ENCODE measurements at regions not wholly inside any gene's neighbourhood (a gene's known extent, or its start where the extent isn't known, plus 50 kb on each side); places are given as distances from the start of the nearest gene placed in this dataset.
"Not testable (repeated sequence)": the region's sequence is repeated elsewhere in the genome, so short reads cannot be mapped to it uniquely, and the experiment has no call there.

DNA sequence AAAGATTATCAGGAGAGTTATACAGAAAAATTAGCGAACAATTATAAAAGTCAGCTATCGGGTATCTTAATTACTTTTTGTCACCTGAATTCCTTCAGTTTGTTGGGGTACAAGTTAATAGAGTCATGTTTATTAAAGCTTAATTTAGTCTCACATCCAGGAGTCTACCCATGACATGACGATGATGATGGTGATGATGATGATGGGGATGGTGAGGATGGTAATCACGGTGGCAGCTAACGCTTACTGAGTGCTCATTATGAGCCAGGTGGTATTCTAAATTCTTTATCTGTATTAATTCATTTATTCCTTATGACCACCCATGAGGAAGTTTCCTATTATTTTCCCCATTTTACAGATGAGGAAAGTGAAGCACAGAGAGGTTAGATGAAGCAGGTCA, 208.6 kb upstream of the KIF2A start:
- H3K4me3 ChIP-seq (ENCODE audit: low read length) = no peak overlapping the region
- H3K4me1 ChIP-seq (ENCODE audit: control insufficient read depth, insufficient read depth, low read length) = no peaks in the 10 kb centered on the region
- H3K36me3 ChIP-seq (ENCODE audit: control insufficient read depth, insufficient read depth, low read length) = no peaks in the 10 kb centered on the region
- no peak overlapping the region for H3K9ac ChIP-seq (ENCODE audit: low read length)
- H3K9me3 ChIP-seq (ENCODE audit: control insufficient read depth, low read length) = no peaks in the 10 kb centered on the region
- H3K27me3 ChIP-seq (ENCODE audit: control insufficient read depth, insufficient read depth, low read length) = no peaks in the 10 kb centered on the region

DNA sequence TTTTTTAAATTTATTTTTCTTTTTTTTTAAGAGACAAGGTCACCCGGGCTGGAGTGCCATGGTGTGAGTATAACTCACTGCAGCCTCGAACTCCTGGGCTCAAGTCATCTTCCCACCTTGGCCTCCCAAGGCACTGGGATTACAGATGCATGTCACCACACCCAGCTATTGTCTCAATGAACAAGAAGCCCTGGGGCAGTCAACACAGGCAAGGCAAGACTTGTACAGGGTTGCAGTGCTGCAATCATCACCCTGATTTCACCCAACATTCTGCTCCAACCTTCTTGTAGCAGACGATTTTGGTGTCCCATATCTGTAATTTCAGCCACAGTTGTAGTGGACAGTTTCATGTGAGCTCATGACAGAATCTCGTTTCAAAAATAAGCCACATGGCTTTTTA, 205.8 kb upstream of the KIF2A start:
- H3K4me1 ChIP-seq (ENCODE audit: control insufficient read depth, insufficient read depth, low read length) = no peaks in the 10 kb centered on the region
- no peak overlapping the region for H3K9ac ChIP-seq (ENCODE audit: low read length)
- no peaks in the 10 kb centered on the region for H3K36me3 ChIP-seq (ENCODE audit: control insufficient read depth, insufficient read depth, low read length)
- no peaks in the 10 kb centered on the region for H3K9me3 ChIP-seq (ENCODE audit: control insufficient read depth, low read length)
- H3K4me3 ChIP-seq (ENCODE audit: low read length) = no peak overlapping the region
- no peaks in the 10 kb centered on the region for H3K27me3 ChIP-seq (ENCODE audit: control insufficient read depth, insufficient read depth, low read length)

DNA sequence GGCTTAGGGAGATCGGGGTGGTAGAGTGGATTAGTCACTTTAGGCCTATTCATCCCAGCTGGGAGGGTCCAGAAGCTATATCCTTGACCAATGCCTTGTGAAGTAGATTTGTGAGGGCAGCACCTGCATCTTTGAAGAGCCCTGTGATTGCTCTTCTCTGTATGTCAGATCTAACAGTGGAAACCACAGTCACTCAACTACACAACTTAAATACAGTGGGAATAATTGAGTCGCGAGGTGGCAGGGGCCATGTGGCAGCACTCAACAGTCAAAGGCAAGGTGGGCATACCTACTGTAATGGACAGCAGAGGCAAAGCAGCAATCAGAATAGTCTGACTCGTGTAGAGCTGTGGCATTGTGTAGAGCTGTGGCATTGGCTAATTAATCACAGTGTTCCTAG, 202.1 kb upstream of the KIF2A start:
- not testable (repeated sequence) for H3K9me3 ChIP-seq (ENCODE audit: control insufficient read depth, low read length); H3K36me3 ChIP-seq (ENCODE audit: control insufficient read depth, insufficient read depth, low read length); H3K4me3 ChIP-seq (ENCODE audit: low read length); H3K9ac ChIP-seq (ENCODE audit: low read length); H3K4me1 ChIP-seq (ENCODE audit: control insufficient read depth, insufficient read depth, low read length); H3K27me3 ChIP-seq (ENCODE audit: control insufficient read depth, insufficient read depth, low read length)

DNA sequence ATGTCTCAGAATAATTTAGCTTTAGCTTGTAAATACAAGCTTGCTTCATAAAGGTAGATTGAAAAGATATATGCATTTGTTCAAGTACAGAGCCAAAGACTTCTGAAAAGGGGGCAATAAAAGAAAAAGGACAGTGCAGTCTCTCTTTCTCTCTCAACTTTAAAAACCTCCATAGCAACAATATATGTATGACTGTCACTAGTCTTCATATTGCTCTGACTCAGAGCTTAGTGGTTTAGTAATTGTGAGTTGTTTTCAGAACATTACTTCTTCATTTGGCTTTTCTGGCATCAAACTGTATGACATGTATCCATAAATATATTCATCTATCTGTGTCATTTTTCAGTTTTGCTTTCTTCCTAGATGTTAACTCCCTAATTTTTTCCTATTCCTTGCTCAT, 194.6 kb upstream of the KIF2A start:
- H3K4me3 ChIP-seq (ENCODE audit: low read length) = no peak overlapping the region
- no peak overlapping the region for H3K9ac ChIP-seq (ENCODE audit: low read length)
- no peaks in the 10 kb centered on the region for H3K9me3 ChIP-seq (ENCODE audit: control insufficient read depth, low read length)
- no peaks in the 10 kb centered on the region for H3K27me3 ChIP-seq (ENCODE audit: control insufficient read depth, insufficient read depth, low read length)
- H3K4me1 ChIP-seq (ENCODE audit: control insufficient read depth, insufficient read depth, low read length) = no peaks in the 10 kb centered on the region
- no peaks in the 10 kb centered on the region for H3K36me3 ChIP-seq (ENCODE audit: control insufficient read depth, insufficient read depth, low read length)

DNA sequence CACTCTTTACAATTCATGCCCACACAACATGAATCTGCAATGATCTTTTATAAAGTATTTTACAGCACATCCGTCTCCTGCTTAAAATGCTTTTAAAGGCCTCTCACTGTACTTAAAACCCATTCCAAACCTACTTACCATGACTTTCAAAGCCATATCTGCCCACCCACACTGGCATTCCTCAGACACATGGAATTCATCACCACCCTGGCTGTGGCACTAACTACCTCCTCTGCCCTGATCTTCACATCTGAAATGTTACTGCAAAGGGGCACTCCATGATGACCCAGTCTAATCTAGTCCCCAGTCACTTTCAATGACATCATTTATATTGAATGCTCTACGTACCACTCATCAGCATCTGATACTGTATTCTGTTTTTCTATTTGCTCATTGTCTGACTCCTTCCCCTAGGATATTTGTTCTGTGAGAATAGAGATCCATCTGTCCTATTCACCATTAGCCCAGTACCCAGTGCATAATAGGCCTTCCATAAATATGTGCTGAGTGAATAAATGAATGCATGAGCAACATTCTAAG, 193.2 kb upstream of the KIF2A start:
- no peaks in the 10 kb centered on the region for H3K36me3 ChIP-seq (ENCODE audit: control insufficient read depth, insufficient read depth, low read length)
- no peak overlapping the region for H3K4me3 ChIP-seq (ENCODE audit: low read length)
- H3K9ac ChIP-seq (ENCODE audit: low read length) = no peak overlapping the region
- H3K27me3 ChIP-seq (ENCODE audit: control insufficient read depth, insufficient read depth, low read length) = no peaks in the 10 kb centered on the region
- H3K4me1 ChIP-seq (ENCODE audit: control insufficient read depth, insufficient read depth, low read length) = no peaks in the 10 kb centered on the region
- H3K9me3 ChIP-seq (ENCODE audit: control insufficient read depth, low read length) = no peaks in the 10 kb centered on the region

DNA sequence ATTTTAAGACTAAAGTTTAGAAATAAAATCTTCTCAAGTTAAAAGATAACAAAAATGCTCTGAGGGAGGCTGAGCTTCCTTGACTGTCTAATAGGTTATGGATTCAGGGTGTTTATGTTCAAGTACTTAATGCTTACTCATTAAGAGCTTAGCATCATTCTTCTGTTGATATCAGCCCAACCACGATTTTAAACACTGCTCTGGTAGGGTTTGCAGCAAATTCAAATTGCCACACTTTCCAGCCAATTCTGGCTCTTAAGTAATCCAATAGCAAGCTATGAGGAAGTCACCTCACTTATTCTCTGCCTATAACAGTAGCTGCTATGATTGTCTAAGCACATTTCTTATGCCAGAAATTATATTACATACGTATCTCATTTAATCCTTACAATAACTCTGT, 191.0 kb upstream of the KIF2A start:
- Histone ChIP-seq H3K9ac (ENCODE audit: low read length) (no peak overlapping the region), H3K4me3 (ENCODE audit: low read length) (no peak overlapping the region), H3K4me1 (ENCODE audit: control insufficient read depth, insufficient read depth, low read length) (no peaks in the 10 kb centered on the region), H3K27me3 (ENCODE audit: control insufficient read depth, insufficient read depth, low read length) (no peaks in the 10 kb centered on the region), H3K9me3 (ENCODE audit: control insufficient read depth, low read length) (no peaks in the 10 kb centered on the region), H3K36me3 (ENCODE audit: control insufficient read depth, insufficient read depth, low read length) (no peaks in the 10 kb centered on the region)

DNA sequence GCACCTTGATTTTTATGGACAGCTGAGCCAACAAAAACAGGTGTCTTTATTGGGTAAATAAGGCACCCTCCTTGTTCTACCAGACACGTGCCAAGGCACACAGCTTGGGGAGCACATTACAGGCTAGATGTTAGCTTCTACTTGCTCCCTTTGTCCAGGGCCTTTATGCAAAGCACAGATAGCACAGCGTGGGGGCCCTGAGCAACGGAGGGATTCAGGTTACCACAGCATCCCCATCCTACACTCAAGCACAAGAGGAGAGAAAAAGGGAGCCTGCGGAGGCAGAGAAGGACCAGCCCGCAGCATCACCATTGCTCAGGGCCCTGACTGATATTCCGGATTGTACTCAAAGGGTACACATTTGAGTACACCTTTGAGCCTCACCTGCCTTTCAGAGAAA, 181.7 kb upstream of the KIF2A start:
- Histone ChIP-seq H3K9ac (ENCODE audit: low read length) (no peak overlapping the region), H3K9me3 (ENCODE audit: control insufficient read depth, low read length) (no peaks in the 10 kb centered on the region), H3K36me3 (ENCODE audit: control insufficient read depth, insufficient read depth, low read length) (no peaks in the 10 kb centered on the region), H3K4me1 (ENCODE audit: control insufficient read depth, insufficient read depth, low read length) (no peaks in the 10 kb centered on the region), H3K4me3 (ENCODE audit: low read length) (no peak overlapping the region), H3K27me3 (ENCODE audit: control insufficient read depth, insufficient read depth, low read length) (no peaks in the 10 kb centered on the region)

DNA sequence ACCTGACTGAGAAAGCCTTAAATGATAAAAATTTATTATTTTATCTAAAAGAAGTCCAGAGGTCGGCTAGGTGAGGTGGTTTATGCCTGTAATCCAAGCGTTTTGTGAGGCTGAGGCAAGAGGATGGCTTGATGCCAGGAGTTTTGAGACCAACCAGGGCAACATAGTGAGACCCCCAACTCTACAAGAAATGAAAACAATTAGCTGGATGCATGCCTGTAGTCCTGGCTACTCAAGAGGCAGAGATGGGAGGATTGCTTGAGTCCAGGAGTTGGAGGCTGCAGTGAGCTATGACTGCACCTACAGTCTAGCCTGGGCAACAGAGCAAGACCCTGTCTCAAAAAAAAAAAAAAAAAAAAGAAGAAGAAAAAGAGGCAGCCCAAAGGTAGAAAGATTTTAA, 179.9 kb upstream of the KIF2A start:
- Histone ChIP-seq H3K4me3 (ENCODE audit: low read length) (no peak overlapping the region), H3K9me3 (ENCODE audit: control insufficient read depth, low read length) (no peaks in the 10 kb centered on the region), H3K4me1 (ENCODE audit: control insufficient read depth, insufficient read depth, low read length) (no peaks in the 10 kb centered on the region), H3K27me3 (ENCODE audit: control insufficient read depth, insufficient read depth, low read length) (no peaks in the 10 kb centered on the region), H3K36me3 (ENCODE audit: control insufficient read depth, insufficient read depth, low read length) (no peaks in the 10 kb centered on the region), H3K9ac (ENCODE audit: low read length) (no peak overlapping the region)

DNA sequence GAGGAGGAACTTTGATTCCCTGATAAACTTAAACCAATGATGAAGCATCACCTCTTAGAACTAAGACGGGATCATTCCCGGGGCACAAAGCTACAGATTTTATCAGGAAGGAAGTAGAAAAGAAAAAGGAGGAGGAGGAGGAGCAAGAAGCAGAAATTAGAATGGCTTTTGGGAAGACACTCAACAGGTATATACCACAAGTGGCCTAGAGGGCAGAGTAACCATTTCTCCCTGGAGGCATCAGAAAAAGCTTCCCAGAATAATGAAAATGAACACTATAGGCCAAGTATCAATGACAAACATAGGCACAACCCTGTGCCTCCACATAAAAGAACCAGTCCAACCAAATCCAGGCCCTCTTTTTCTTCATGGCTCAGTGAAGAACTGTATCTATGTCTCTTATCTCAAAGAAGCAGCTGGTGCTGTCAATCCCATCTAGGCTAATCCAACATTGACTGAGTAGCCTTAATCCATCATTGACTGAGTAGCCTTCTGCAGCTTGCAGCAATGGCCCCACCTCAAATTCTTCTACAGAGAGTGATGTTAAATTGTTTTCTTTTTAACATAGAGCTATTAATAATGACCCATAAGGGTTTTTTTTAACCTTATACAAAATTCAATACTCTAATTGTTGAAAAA, 178.8 kb upstream of the KIF2A start:
- Histone ChIP-seq H3K27me3 (ENCODE audit: control insufficient read depth, insufficient read depth, low read length) (no peaks in the 10 kb centered on the region), H3K4me1 (ENCODE audit: control insufficient read depth, insufficient read depth, low read length) (no peaks in the 10 kb centered on the region), H3K36me3 (ENCODE audit: control insufficient read depth, insufficient read depth, low read length) (no peaks in the 10 kb centered on the region), H3K9ac (ENCODE audit: low read length) (no peak overlapping the region), H3K4me3 (ENCODE audit: low read length) (no peak overlapping the region), H3K9me3 (ENCODE audit: control insufficient read depth, low read length) (no peaks in the 10 kb centered on the region)

DNA sequence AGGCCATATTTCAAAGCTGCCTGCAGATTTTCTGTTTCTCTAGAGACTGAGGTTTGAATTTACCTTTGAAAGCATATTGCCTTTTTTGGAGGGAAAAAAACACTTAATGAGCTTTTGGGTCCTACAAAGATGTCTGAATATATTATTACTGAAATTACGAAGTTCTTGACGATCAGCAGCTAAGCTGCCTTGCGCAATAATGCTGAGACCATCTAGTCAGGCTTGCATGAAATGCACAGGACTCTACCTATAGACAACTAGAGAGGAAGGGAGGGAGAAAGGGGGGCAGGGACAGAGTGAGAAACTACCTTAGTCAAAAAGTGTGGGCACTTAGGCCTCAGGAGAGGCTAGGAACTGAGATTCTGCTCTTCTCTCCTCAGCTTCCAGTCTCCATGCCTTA, 175.9 kb upstream of the KIF2A start:
- no peaks in the 10 kb centered on the region for H3K4me1 ChIP-seq (ENCODE audit: control insufficient read depth, insufficient read depth, low read length)
- H3K27me3 ChIP-seq (ENCODE audit: control insufficient read depth, insufficient read depth, low read length) = no peaks in the 10 kb centered on the region
- no peak overlapping the region for H3K9ac ChIP-seq (ENCODE audit: low read length)
- H3K4me3 ChIP-seq (ENCODE audit: low read length) = no peak overlapping the region
- no peaks in the 10 kb centered on the region for H3K9me3 ChIP-seq (ENCODE audit: control insufficient read depth, low read length)
- H3K36me3 ChIP-seq (ENCODE audit: control insufficient read depth, insufficient read depth, low read length) = no peaks in the 10 kb centered on the region

DNA sequence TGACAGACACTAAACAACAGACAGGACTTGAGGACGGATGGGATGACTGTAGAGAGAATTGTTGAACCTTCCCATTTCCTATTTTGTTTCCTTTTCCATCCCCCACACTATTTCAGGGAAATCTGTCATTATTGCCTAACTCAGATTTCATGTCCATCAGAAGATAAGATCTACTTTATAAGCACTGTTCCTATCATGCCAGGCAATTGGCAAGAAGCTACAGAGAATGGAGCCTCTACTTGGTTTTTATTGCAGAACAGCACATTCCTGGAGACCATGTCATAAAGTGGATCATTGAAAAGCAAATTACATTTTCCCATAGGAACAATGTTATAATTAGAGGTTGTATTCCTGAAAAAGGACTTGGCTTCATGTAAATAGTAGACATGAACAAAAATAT, 173.7 kb upstream of the KIF2A start:
- Histone ChIP-seq H3K4me1 (ENCODE audit: control insufficient read depth, insufficient read depth, low read length) (no peaks in the 10 kb centered on the region), H3K27me3 (ENCODE audit: control insufficient read depth, insufficient read depth, low read length) (no peaks in the 10 kb centered on the region), H3K36me3 (ENCODE audit: control insufficient read depth, insufficient read depth, low read length) (no peaks in the 10 kb centered on the region), H3K9me3 (ENCODE audit: control insufficient read depth, low read length) (no peaks in the 10 kb centered on the region), H3K9ac (ENCODE audit: low read length) (no peak overlapping the region), H3K4me3 (ENCODE audit: low read length) (no peak overlapping the region)

DNA sequence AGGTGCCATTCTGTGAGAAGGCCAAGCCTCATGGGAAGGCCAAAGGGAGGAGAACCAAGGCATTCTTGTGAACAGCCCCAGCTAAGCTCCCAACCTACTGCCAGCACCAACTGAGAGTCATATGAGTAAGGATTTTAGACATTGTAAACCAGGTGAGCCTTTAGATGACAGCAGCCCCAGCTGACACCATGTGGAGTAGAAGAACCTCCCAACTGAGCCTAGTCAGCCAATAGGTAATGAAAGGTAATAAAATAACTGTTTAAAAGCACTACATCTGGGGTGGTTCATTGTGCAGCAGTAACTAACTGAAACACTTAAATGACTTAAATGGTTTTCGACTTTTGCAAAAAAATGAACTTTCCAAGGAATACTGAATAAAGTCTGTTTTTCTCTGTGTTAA, 172.6 kb upstream of the KIF2A start:
- no peak overlapping the region for H3K4me3 ChIP-seq (ENCODE audit: low read length)
- H3K9me3 ChIP-seq (ENCODE audit: control insufficient read depth, low read length) = no peaks in the 10 kb centered on the region
- peaks cover 2% of the 10 kb centered on the region for H3K27me3 ChIP-seq (ENCODE audit: control insufficient read depth, insufficient read depth, low read length)
- H3K9ac ChIP-seq (ENCODE audit: low read length) = no peak overlapping the region
- H3K4me1 ChIP-seq (ENCODE audit: control insufficient read depth, insufficient read depth, low read length) = no peaks in the 10 kb centered on the region
- H3K36me3 ChIP-seq (ENCODE audit: control insufficient read depth, insufficient read depth, low read length) = no peaks in the 10 kb centered on the region

DNA sequence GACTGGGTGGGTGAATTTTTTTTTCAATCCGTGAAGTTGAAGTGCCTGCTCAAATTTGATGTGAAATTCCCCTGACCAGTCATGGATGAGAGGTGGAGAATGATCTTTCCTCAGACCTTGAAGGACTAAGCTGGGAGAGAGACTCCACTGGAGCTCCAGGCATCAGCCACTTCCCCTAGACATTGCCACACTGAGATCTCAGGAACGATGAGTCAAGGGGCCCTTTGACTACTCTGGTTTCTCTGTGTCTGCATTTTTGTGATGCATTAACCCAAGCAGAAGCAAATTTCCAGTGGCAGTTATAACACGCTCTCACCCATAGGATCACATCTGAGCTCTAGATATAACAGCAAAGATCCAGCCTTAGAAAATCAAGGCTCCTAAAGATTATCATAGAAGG, 171.2 kb upstream of the KIF2A start:
- Histone ChIP-seq H3K4me1 (ENCODE audit: control insufficient read depth, insufficient read depth, low read length) (no peaks in the 10 kb centered on the region), H3K36me3 (ENCODE audit: control insufficient read depth, insufficient read depth, low read length) (no peaks in the 10 kb centered on the region), H3K9ac (ENCODE audit: low read length) (no peak overlapping the region), H3K9me3 (ENCODE audit: control insufficient read depth, low read length) (no peaks in the 10 kb centered on the region), H3K4me3 (ENCODE audit: low read length) (no peak overlapping the region), H3K27me3 (ENCODE audit: control insufficient read depth, insufficient read depth, low read length) (peaks cover 9% of the 10 kb centered on the region)
